Left kidney (tissue), 1 donor: ENCODE measurements at regions not wholly inside any gene's neighbourhood (a gene's known extent, or its start where the extent isn't known, plus 50 kb on each side); places are given as distances from the start of the nearest gene placed in this dataset.
"Not testable (repeated sequence)": the region's sequence is repeated elsewhere in the genome, so short reads cannot be mapped to it uniquely, and the experiment has no call there.

Experiments used
- DNase-seq: peaks from one replicate; pipeline ENCODE4 v3.0.0-alpha.2; 2013

- peak; percentile 61 for DNase-seq
Observed at GRCh38 chr1:209190591-209191261, 392.8 kb upstream of the CAMK1G start.

- no peak for DNase-seq
Observed at GRCh38 chr1:209191262-209191634, 392.3 kb upstream of the CAMK1G start.

- no peak for DNase-seq
Observed at GRCh38 chr1:209196140-209196539, 387.4 kb upstream of the CAMK1G start.

- DNase-seq: no peak
Observed at GRCh38 chr1:209198961-209199750, 384.4 kb upstream of the CAMK1G start.

GRCh38 chr1:209199822-209200221, 383.7 kb upstream of the CAMK1G start:
- no peak for DNase-seq

- not testable (repeated sequence) for DNase-seq
Observed at GRCh38 chr1:209202321-209202720, 381.2 kb upstream of the CAMK1G start.

- DNase-seq: peak; percentile 53
Observed at GRCh38 chr1:209202830-209203532, 380.5 kb upstream of the CAMK1G start.

GRCh38 chr1:209203533-209203895, 380.0 kb upstream of the CAMK1G start:
- DNase-seq: no peak

GRCh38 chr1:209205039-209205438, 378.5 kb upstream of the CAMK1G start:
- DNase-seq: no peak

- no peak for DNase-seq
Observed at GRCh38 chr1:209207126-209207700, 376.3 kb upstream of the CAMK1G start.

GRCh38 chr1:209207701-209208286, 375.7 kb upstream of the CAMK1G start:
- peak; percentile 83 for DNase-seq

- DNase-seq: no peak
Observed at GRCh38 chr1:209208648-209209047, 374.9 kb upstream of the CAMK1G start.

- DNase-seq: no peak
Observed at GRCh38 chr1:209213989-209214388, 369.5 kb upstream of the CAMK1G start.

- no peak for DNase-seq
Observed at GRCh38 chr1:209215826-209216225, 367.7 kb upstream of the CAMK1G start.

GRCh38 chr1:209218113-209218512, 365.4 kb upstream of the CAMK1G start:
- no peak for DNase-seq

GRCh38 chr1:209218981-209219380, 364.5 kb upstream of the CAMK1G start:
- DNase-seq: no peak

GRCh38 chr1:209219791-209220524, 363.6 kb upstream of the CAMK1G start:
- no peak for DNase-seq

GRCh38 chr1:209222826-209223225, 360.7 kb upstream of the CAMK1G start:
- no peak for DNase-seq

- DNase-seq: no peak
Observed at GRCh38 chr1:209223791-209224190, 359.7 kb upstream of the CAMK1G start.

GRCh38 chr1:209224886-209225285, 358.6 kb upstream of the CAMK1G start:
- no peak for DNase-seq

GRCh38 chr1:209227171-209227570, 356.3 kb upstream of the CAMK1G start:
- DNase-seq: no peak

- no peak for DNase-seq
Observed at GRCh38 chr1:209227941-209228340, 355.6 kb upstream of the CAMK1G start.
